ENCODE measurements at regions not wholly inside any gene's neighbourhood (a gene's known extent, or its start where the extent isn't known, plus 50 kb on each side); places are given as distances from the start of the nearest gene placed in this dataset.

- Histone ChIP-seq H2AFZ (ENCODE audit: low read depth, low read length) (no peak overlapping the region), H3K9me1 (ENCODE audit: control insufficient read depth, insufficient read depth, low read length) (no peaks in the 10 kb centered on the region), H4K20me1 (replicated peaks; ENCODE audit: control insufficient read depth, insufficient read depth, low read length) (no peaks in the 10 kb centered on the region), H3K4me3 (no peak overlapping the region), H3K9me3 (replicated peaks; ENCODE audit: control insufficient read depth, insufficient read depth, low read depth, low read length) (no peaks in the 10 kb centered on the region), H3K27ac (ENCODE audit: extremely low read depth, low read depth, low read length) (no peak overlapping the region), H3K36me3 (ENCODE audit: control insufficient read depth, insufficient read depth, low read length) (no peaks in the 10 kb centered on the region), H3K4me2 (ENCODE audit: insufficient read depth, low read length) (no peak overlapping the region), H3K4me1 (replicated peaks in 1 of 2; ENCODE audit: control insufficient read depth in 2 of 2, insufficient read depth in 2 of 2, low read length in 2 of 2) (no peaks in the 10 kb centered on the region; a peak in 1 of 5 replicates), H3K9ac (ENCODE audit: insufficient read depth in 1 of 2, low read depth in 2 of 2, low read length in 2 of 2) (no peak overlapping the region), H3K79me2 (ENCODE audit: control insufficient read depth, insufficient read depth, low read length) (no peaks in the 10 kb centered on the region), H3K27me3 (ENCODE audit: control insufficient read depth in 2 of 2, insufficient read depth in 2 of 2, low read length in 2 of 2) (no peaks in the 10 kb centered on the region)
- ChIA-PET CTCF (ENCODE audit: low intra/inter-chr PET ratio) (no interaction called here), POLR2A (interaction anchor here (0.9 kb wide), 1 partner anchor 9 kb away, joined by 3 read pairs; no protein-coding TSS in a partner anchor)
- no peak for DNase-seq (ENCODE audit: extremely low read depth in 1 of 4, low spot score in 3 of 4)
- TF ChIP-seq ZNF143 (CRISPR knock-in tag; IDR thresholded peaks at IDR 0.05), result no peak
- TF ChIP-seq BMI1 (IDR thresholded peaks at IDR 0.05; ENCODE audit: low read length), result no peak
- no peak for TF ChIP-seq SMAD1 (IDR thresholded peaks at IDR 0.05; ENCODE audit: low read depth, low read length, partially characterized antibody)
- TF ChIP-seq, protein P1, sequence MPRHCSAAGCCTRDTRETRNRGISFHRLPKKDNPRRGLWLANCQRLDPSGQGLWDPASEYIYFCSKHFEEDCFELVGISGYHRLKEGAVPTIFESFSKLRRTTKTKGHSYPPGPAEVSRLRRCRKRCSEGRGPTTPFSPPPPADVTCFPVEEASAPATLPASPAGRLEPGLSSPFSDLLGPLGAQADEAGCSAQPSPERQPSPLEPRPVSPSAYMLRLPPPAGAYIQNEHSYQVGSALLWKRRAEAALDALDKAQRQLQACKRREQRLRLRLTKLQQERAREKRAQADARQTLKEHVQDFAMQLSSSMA (CRISPR knock-in tag; IDR thresholded peaks at IDR 0.05), result no peak
- TF ChIP-seq RBM39 (optimal IDR thresholded peaks at IDR 0.05; ENCODE audit: low read depth, low read length), result no peak
- FAIRE-seq, result no peak
- WGBS (ENCODE audit: insufficient coverage, low coverage, missing lambda C conversion rate), result 4% methylated on average over 3 of the region's 3 CpGs
- no peak for ATAC-seq
- no TSS peak for BruUV-seq (replicated peaks)
- in situ Hi-C loops (cut with MboI) (no loop called here), intact Hi-C loops (cut with micrococcal nuclease) (no loop called here)
Measured at GRCh38 chr12:32975122-32975521, 78.5 kb upstream of the PKP2 start.

DNA sequence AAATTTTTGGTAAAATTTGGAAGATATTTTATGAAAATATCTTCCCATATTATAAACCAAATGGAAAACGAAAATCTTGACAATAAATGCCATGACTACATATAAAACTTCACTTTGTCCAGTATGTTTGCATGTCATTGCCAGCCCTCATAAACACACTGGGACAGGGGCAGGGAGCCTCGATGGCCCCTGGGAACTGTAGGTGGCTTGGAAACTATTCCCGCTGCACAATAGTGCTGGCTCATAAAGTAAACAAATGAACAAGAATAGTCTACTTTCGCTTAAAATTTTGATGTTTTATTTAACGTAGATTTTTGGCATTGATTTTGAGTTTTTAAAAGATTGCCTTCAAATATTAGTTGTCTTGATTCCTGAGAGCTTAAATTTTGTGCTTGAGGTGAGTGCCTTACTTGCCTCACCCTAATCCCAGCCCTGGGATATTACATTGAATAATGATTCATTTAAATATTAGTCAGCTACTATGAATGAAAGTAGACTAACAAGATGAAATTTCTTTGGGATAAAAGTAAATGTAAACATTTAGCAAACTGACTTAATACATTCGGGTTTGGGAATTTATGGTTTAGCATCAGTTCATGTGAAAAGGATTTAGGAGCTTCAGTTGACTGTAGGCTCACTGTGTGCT lies 74.0 kb upstream of the PKP2 start:
- no peaks in the 10 kb centered on the region for H3K79me2 ChIP-seq (ENCODE audit: control insufficient read depth, insufficient read depth, low read length)
- H3K9ac ChIP-seq (ENCODE audit: insufficient read depth in 1 of 2, low read depth in 2 of 2, low read length in 2 of 2), result no peak overlapping the region
- H3K9me1 ChIP-seq (ENCODE audit: control insufficient read depth, insufficient read depth, low read length), result no peaks in the 10 kb centered on the region
- 1% methylated on average over 6 of the region's 6 CpGs for WGBS (ENCODE audit: insufficient coverage, low coverage, missing lambda C conversion rate)
- H4K20me1 ChIP-seq (replicated peaks; ENCODE audit: control insufficient read depth, insufficient read depth, low read length), result no peaks in the 10 kb centered on the region
- no peaks in the 10 kb centered on the region for H3K27me3 ChIP-seq (ENCODE audit: control insufficient read depth in 2 of 2, insufficient read depth in 2 of 2, low read length in 2 of 2)
- BruUV-seq (replicated peaks), result no TSS peak
- H3K4me3 ChIP-seq, result no peak overlapping the region
- H3K4me1 ChIP-seq (replicated peaks in 1 of 2; ENCODE audit: control insufficient read depth in 2 of 2, insufficient read depth in 2 of 2, low read length in 2 of 2), result no peaks in the 10 kb centered on the region
- no peak overlapping the region for H3K4me2 ChIP-seq (ENCODE audit: insufficient read depth, low read length)
- in situ Hi-C loops (cut with MboI), result no loop called here
- intact Hi-C loops (cut with micrococcal nuclease), result no loop called here
- CTCF ChIA-PET (ENCODE audit: low intra/inter-chr PET ratio), result interaction anchor here (0.5 kb wide), 1 partner anchor 76 kb away, joined by 3 read pairs; no protein-coding TSS in a partner anchor
- ATAC-seq (no peak), DNase-seq (ENCODE audit: extremely low read depth in 1 of 4, low spot score in 3 of 4) (no peak), FAIRE-seq (no peak)
- TF ChIP-seq NFIC (IDR thresholded peaks at IDR 0.05), result no peak
- no peak for TF ChIP-seq U2AF2 (optimal IDR thresholded peaks at IDR 0.05; ENCODE audit: low read depth, low read length)
- POLR2A ChIA-PET, result no interaction called here
- no peak overlapping the region for H3K27ac ChIP-seq (ENCODE audit: extremely low read depth, low read depth, low read length)
- H2AFZ ChIP-seq (ENCODE audit: low read depth, low read length), result no peak overlapping the region
- no peaks in the 10 kb centered on the region for H3K36me3 ChIP-seq (ENCODE audit: control insufficient read depth, insufficient read depth, low read length)
- H3K9me3 ChIP-seq (replicated peaks; ENCODE audit: control insufficient read depth, insufficient read depth, low read depth, low read length), result no peaks in the 10 kb centered on the region

All from K562 (cell line).